Thoracic aorta (tissue), 2 donors: ENCODE measurements at regions not wholly inside any gene's neighbourhood (a gene's known extent, or its start where the extent isn't known, plus 50 kb on each side); places are given as distances from the start of the nearest gene placed in this dataset.

ENCODE experiments used
- ATAC-seq: fragments of 150-250 bp; one replicate; pipeline ENCODE4 v1.8.0; 2017; ENCODE audit warnings: low read depth; ENCODE audit not compliant: insufficient number of reproducible peaks, low FRiP score
- DNase-seq: peaks from one replicate; pipeline ENCODE4 v3.0.0-alpha.2; 2020; ENCODE audit warnings: low spot score
- H3K27ac ChIP-seq, 2 donors: fragments of 200-600 bp; sonication (generic); 1 replicate in 1 of 2; 2 replicates in 1 of 2; pipeline ENCODE4 v1.5.1; 2016; ENCODE audit warnings: mild to moderate bottlenecking in 2 of 2, moderate library complexity in 2 of 2
- H3K27me3 ChIP-seq: fragments of 200-600 bp; sonication (generic); replicated peaks from 2 replicates; pipeline ENCODE4 v1.6.0; 2016; ENCODE audit warnings: mild to moderate bottlenecking; ENCODE audit not compliant: insufficient read depth
- H3K36me3 ChIP-seq: fragments of 200-600 bp; sonication (generic); one replicate; pipeline ENCODE4 v1.5.1; 2016
- H3K4me1 ChIP-seq, 2 donors: fragments of 200-600 bp; sonication (generic); 1 replicate in 1 of 2; 2 replicates in 1 of 2; pipeline versions ENCODE4 v1.5.1 to v1.6.0; 2016; ENCODE audit warnings: low read depth in 2 of 2, mild to moderate bottlenecking in 1 of 2; ENCODE audit not compliant: control insufficient read depth in 1 of 2
- H3K4me3 ChIP-seq: fragments of 200-600 bp; sonication (generic); 2 replicates; pipeline ENCODE4 v1.5.1; 2016; ENCODE audit warnings: mild to moderate bottlenecking
- H3K9me3 ChIP-seq: fragments of 200-600 bp; sonication (generic); 2 replicates; pipeline ENCODE4 v1.5.1; 2016
- TF ChIP-seq, protein P1 (sequence below): fragments of 200-600 bp; sonication (generic); IDR thresholded peaks from one replicate; pipeline ENCODE4 v1.5.1; 2019; ENCODE audit warnings: antibody characterized with exemption

DNA sequence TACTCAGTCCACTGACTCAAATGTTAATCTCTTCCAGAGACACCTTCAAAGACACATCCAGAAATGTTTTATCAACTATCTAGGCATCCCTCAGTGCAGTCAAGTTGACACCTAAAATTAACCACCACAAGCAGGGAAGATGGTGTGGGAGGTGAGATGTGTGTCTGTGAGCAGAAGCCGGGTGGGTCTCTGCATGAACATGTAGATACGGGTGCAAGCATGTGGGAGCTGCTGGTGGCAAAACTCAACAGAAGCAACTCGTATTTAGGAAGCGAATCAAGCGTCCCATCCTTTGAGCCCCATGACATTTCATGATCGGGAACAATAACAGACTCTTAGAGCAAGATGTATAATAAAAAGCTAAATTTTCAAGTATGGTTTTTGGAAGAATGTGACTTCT lies 110.0 kb upstream of the C14orf180 start:
- Histone ChIP-seq H3K36me3 (no peaks in the 10 kb centered on the region), H3K4me3 (no peak overlapping the region), H3K27me3 (no peaks in the 10 kb centered on the region), H3K9me3 (no peaks in the 10 kb centered on the region), H3K4me1 (no peaks in the 10 kb centered on the region), H3K27ac (no peak overlapping the region)
- DNase-seq = no peak
- ATAC-seq = no peak
- TF ChIP-seq, protein P1, sequence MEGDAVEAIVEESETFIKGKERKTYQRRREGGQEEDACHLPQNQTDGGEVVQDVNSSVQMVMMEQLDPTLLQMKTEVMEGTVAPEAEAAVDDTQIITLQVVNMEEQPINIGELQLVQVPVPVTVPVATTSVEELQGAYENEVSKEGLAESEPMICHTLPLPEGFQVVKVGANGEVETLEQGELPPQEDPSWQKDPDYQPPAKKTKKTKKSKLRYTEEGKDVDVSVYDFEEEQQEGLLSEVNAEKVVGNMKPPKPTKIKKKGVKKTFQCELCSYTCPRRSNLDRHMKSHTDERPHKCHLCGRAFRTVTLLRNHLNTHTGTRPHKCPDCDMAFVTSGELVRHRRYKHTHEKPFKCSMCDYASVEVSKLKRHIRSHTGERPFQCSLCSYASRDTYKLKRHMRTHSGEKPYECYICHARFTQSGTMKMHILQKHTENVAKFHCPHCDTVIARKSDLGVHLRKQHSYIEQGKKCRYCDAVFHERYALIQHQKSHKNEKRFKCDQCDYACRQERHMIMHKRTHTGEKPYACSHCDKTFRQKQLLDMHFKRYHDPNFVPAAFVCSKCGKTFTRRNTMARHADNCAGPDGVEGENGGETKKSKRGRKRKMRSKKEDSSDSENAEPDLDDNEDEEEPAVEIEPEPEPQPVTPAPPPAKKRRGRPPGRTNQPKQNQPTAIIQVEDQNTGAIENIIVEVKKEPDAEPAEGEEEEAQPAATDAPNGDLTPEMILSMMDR = no peak

DNA sequence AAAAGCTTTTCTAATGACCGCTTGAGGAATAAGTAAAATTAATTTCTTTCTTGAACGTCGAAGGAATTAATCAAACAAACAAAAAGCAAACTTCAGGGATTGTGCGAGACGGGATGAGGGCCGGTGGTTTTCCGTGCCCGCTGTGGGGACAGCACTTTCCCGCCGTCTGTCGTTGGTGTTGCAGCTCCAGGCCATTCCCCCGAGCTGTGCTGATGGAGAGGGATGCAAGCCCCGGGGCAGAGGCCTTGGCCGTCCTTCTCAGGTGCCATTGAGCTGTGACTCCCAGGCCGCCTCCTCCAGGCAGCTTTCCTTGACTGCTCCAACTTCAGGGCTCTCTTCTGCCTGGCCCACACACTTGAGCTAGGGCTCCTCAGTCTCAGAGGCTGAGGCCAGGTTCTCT lies 109.0 kb upstream of the C14orf180 start:
- Histone ChIP-seq H3K27me3 (no peaks in the 10 kb centered on the region), H3K4me1 (no peaks in the 10 kb centered on the region), H3K36me3 (no peaks in the 10 kb centered on the region), H3K27ac (no peak overlapping the region), H3K9me3 (no peaks in the 10 kb centered on the region), H3K4me3 (no peak overlapping the region)
- no peak for ATAC-seq
- no peak for DNase-seq
- TF ChIP-seq, protein P1 = no peak

DNA sequence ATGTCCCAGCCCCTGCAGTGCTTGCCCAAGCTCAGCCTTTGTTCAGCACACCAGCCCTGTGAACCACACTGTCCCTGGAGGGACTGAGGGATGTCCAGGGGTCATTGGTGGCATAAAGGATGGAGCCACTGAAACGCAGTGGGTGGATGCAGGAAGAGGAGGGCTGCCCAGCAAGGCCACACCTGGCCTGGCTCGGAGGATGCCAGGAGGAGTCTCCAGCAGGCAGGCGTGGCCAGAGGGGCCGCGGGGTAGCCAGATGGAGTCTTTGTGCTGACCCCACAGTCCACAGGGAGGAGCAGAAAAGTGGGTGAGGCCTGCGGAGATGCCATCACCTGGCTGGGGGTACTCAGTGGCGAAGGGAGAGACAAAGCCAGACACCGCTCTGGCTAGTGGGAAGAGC lies 108.5 kb upstream of the C14orf180 start:
- Histone ChIP-seq H3K4me3 (no peak overlapping the region), H3K36me3 (no peaks in the 10 kb centered on the region), H3K27ac (no peak overlapping the region), H3K9me3 (no peaks in the 10 kb centered on the region), H3K4me1 (no peaks in the 10 kb centered on the region), H3K27me3 (no peaks in the 10 kb centered on the region)
- ATAC-seq (no peak), DNase-seq (no peak)
- TF ChIP-seq, protein P1 = no peak

DNA sequence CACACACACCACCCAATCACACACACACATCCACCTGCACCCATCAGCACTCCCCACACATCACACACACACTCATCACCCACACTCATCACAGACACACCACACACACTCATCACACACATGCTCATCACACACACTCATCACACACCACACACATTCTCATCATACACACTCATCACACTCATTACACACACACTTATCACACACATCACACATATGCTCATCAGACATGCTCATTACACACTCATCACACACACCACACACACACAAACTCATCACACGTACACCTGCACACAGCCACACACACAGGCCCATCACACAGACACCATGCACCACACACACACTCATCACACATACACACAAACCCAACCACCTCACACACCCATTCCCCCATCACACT lies 107.5 kb upstream of the C14orf180 start:
- Histone ChIP-seq H3K4me1 (no peaks in the 10 kb centered on the region), H3K27ac (no peak overlapping the region), H3K9me3 (no peaks in the 10 kb centered on the region), H3K36me3 (no peaks in the 10 kb centered on the region), H3K27me3 (no peaks in the 10 kb centered on the region), H3K4me3 (no peak overlapping the region)
- DNase-seq (no peak), ATAC-seq (no peak)
- TF ChIP-seq, protein P1 = no peak

DNA sequence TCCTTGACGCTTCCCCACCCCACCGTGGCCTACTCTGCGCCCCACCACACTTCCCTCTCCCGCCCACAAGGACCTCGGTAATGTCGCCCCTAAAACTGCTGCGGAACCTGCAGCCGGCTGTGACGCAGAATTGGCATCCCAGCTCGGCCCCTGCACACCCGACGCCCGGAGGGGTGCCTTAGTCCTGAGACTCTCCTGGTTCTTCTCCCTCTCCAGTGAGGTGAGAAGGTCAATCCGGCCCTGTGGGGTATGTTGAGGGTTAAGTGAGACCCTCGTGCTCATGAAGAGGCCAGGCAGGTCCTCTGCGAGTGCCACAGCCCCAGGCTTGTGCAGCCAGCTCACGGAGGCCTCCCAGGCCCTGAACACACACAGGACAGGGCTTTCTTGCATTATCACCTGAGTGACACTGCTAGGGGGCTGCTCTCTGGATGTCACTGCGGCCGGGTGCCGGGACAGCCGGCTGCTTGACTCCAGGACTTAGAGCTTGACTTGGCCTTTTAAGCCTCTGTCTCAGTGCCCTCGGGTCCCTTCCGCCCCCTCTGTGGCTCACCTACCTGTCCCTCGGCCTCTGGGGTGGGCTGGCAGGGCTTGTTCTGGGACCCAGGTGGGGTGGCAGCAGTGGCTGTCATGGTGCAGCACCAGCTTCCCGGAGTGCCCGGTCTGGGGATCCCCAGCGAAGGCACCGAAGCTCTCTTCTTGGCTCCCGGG lies 106.9 kb upstream of the C14orf180 start:
- no peaks in the 10 kb centered on the region for H3K36me3 ChIP-seq

More for the DNA sequence above, 106.9 kb upstream of the C14orf180 start:
- no peak overlapping the region for H3K27ac ChIP-seq
- no peaks in the 10 kb centered on the region for H3K4me1 ChIP-seq
- ATAC-seq (no peak), DNase-seq (no peak)
- H3K9me3 ChIP-seq = no peaks in the 10 kb centered on the region
- H3K27me3 ChIP-seq = no peaks in the 10 kb centered on the region
- no peak overlapping the region for H3K4me3 ChIP-seq
- TF ChIP-seq, protein P1 = no peak
